GM12878 (cell line): ENCODE measurements at regions not wholly inside any gene's neighbourhood (a gene's known extent, or its start where the extent isn't known, plus 50 kb on each side); places are given as distances from the start of the nearest gene placed in this dataset.
A peak's percentile ranks its signal among the peaks of the same experiment; 100 is the strongest.

ENCODE experiments used
- ATAC-seq: fragments of 200-7000 bp; cut with Tn5 transposase; 3 replicates; pipeline ENCODE4 v1.9.1; 2020; ENCODE audit warnings: mild to moderate bottlenecking, moderate library complexity
- BruUV-seq: library from RNA; stranded (reverse); fragments of 400-500 nt; replicated peaks from 2 replicates; lab custom pipeline; 2021; lab: Mats Ljungman, UMichigan
- CTCF ChIA-PET: fragments of 300-600 bp; sonication (Branson Sonifier 250); formaldehyde crosslinking; extraction: SDS; loops from one replicate; lab custom pipeline; 2021; ENCODE audit warnings: inconsistent platforms; lab: Yijun Ruan, JAX
- POLR2A ChIA-PET: fragments of 350-600 bp; formaldehyde crosslinking; extraction: SDS; loops from one replicate; lab custom pipeline; 2021; ENCODE audit warnings: inconsistent platforms; lab: Charles Lee
- RAD21 ChIA-PET: fragments of 300-600 bp; sonication (Branson Sonifier 250); formaldehyde crosslinking; loops from one replicate; lab custom pipeline; 2023; ENCODE audit warnings: antibody characterized with exemption; ENCODE audit not compliant: unreplicated experiment; lab: Charles Lee
- SMC1A ChIA-PET: fragments of 300-600 bp; sonication (Branson Sonifier 250); formaldehyde crosslinking; loops from one replicate; lab custom pipeline; 2023; ENCODE audit not compliant: unreplicated experiment, uncharacterized antibody; lab: Charles Lee
- DNase-seq: peaks from one replicate; pipeline ENCODE4 v3.0.0-alpha.2; 2011; ENCODE audit warnings: low read depth, low spot score
- FAIRE-seq: peaks from 3 replicates; lab custom pipeline; 2011; peaks lifted over from hg19 to GRCh38; lab: Jason Lieb, UNC
- H2AFZ ChIP-seq: 2 replicates; pipeline ENCODE4 v1.6.0; 2011; ENCODE audit warnings: low read depth, low read length, control low read depth; ENCODE audit not compliant: control insufficient read depth
- H3K27ac ChIP-seq: 2 replicates; pipeline ENCODE4 v1.5.1; 2011; ENCODE audit warnings: control low read depth; ENCODE audit not compliant: control insufficient read depth, insufficient read depth
- H3K27me3 ChIP-seq, 2 experiments: replicated peaks in 1 of 2; 2 replicates each; pipeline versions ENCODE4 v1.6.0 to v1.6.1; 2011; ENCODE audit warnings: low read length in 1 of 2; ENCODE audit not compliant: control insufficient read depth in 2 of 2, insufficient read depth in 2 of 2
- H3K36me3 ChIP-seq, 2 experiments: 2 replicates each; pipeline ENCODE4 v1.5.1; 2011; ENCODE audit warnings: low read length in 1 of 2; ENCODE audit not compliant: control insufficient read depth in 2 of 2, insufficient read depth in 2 of 2
- H3K4me1 ChIP-seq: 2 replicates; pipeline ENCODE4 v1.6.1; 2011; ENCODE audit warnings: mild to moderate bottlenecking, low read length, moderate library complexity, mixed read lengths; ENCODE audit not compliant: control insufficient read depth, insufficient read depth
- H3K4me2 ChIP-seq: 2 replicates; pipeline ENCODE4 v1.6.0; 2011; ENCODE audit warnings: control low read depth; ENCODE audit not compliant: control insufficient read depth, insufficient read depth
- H3K4me3 ChIP-seq: fragments of 200-600 bp; sonication (generic); 2 replicates; pipeline ENCODE4 v1.5.1; 2016
- H3K79me2 ChIP-seq: 2 replicates; pipeline ENCODE4 v1.6.0; 2011; ENCODE audit warnings: low read length; ENCODE audit not compliant: control insufficient read depth, insufficient read depth
- H3K9ac ChIP-seq: 2 replicates; pipeline ENCODE4 v1.8.0; 2011; ENCODE audit warnings: low read length, control low read depth, mixed read lengths; ENCODE audit not compliant: control insufficient read depth, insufficient read depth
- H3K9me3 ChIP-seq: replicated peaks from 3 replicates; pipeline ENCODE4 v1.5.1; 2011; ENCODE audit warnings: mild to moderate bottlenecking, low read length; ENCODE audit not compliant: control insufficient read depth, insufficient read depth
- H4K20me1 ChIP-seq: 2 replicates; pipeline ENCODE4 v1.6.0; 2011; ENCODE audit not compliant: control insufficient read depth, insufficient read depth
- IKZF1 ChIP-seq: fragments of 450-650 bp; conservative IDR thresholded peaks from 2 replicates; pipeline ENCODE4 v1.6.1; 2017; ENCODE audit warnings: antibody characterized with exemption, mild to moderate bottlenecking
- RAD21 ChIP-seq: IDR thresholded peaks from 2 replicates; pipeline ENCODE4 v1.6.1; 2011; ENCODE audit warnings: mild to moderate bottlenecking, low read depth, low read length, moderate library complexity; ENCODE audit not compliant: insufficient read depth
- SMC3 ChIP-seq: IDR thresholded peaks from 2 replicates; pipeline ENCODE4 v1.6.1; 2011; ENCODE audit warnings: low read length, improper control_type of control experiment, borderline replicate concordance
- WGBS: methylation state at CpG from one replicate; pipeline ENCODE4 v1.1.6; 2016; ENCODE audit warnings: low lambda C conversion rate; ENCODE audit not compliant: insufficient replicate concordance, insufficient coverage; ENCODE audit errors: missing lambda C conversion rate; 5-methylcytosine and 5-hydroxymethylcytosine counted together
- in situ Hi-C: fragments of 300-500 bp; cut with MboI; formaldehyde crosslinking; loops from 9 replicates; pipeline ENCODE4 v1.14.3; 2018; ENCODE audit warnings: mixed read lengths
- intact Hi-C: fragments of 100-400 bp; cut with micrococcal nuclease; formaldehyde crosslinking; loops from one replicate; pipeline ENCODE4 v1.14.2; 2022; ENCODE audit not compliant: unreplicated experiment
- TF ChIP-seq, protein P1 (sequence below), 3 experiments: IDR thresholded peaks in 2 of 3; conservative IDR thresholded peaks in 1 of 3; 2 replicates each; pipeline ENCODE4 v1.5.1; 2011; ENCODE audit warnings: low read depth in 3 of 3, low read length in 3 of 3, mild to moderate bottlenecking in 3 of 3, control low read depth in 2 of 3, moderate library complexity in 2 of 3, inconsistent platforms in 1 of 3, mixed read lengths in 1 of 3; ENCODE audit not compliant: control insufficient read depth in 2 of 3, insufficient read depth in 1 of 3; ENCODE audit errors: extremely low read depth in 1 of 3

DNA sequence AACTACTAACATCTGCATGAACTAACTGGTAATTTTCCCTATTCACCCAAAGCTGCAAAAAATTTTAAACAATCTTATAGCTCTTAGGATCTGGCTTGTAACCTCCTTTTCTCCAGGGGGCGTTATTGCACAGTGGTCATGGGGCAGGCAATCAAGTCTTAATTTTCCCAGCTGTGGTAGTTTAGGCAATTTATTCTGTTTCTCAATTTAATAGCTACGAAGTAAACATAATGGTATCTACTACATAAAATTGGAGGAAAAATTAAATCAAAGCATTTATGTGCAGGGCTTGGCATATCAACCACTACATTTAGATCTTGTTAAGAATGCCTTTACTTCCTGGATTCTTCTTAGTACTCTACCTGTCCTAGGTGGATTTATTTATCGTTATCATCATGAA, 137.4 kb upstream of the GUCY1A1 start:
- Histone ChIP-seq H4K20me1 (no peaks in the 10 kb centered on the region), H3K9me3 (no peaks in the 10 kb centered on the region), H3K36me3 (no peaks in the 10 kb centered on the region), H3K27me3 (peaks cover 0 to 3% of the 10 kb centered on the region in 2 experiments; a peak in 1 of 4 replicates), H3K79me2 (no peaks in the 10 kb centered on the region), H3K4me1 (no peaks in the 10 kb centered on the region), H2AFZ (no peak overlapping the region), H3K4me3 (no peak overlapping the region), H3K9ac (no peak overlapping the region), H3K4me2 (no peak overlapping the region), H3K27ac (no peak overlapping the region)
- ChIA-PET CTCF (interaction anchor here (0.5 to 5.2 kb wide), 54 partner anchors 9 to 423 kb away, joined by 3 to 75 read pairs (median 4); partner anchors contain the start of genes CTSO, GUCY1A1 and GUCY1B1), POLR2A (interaction anchor here (1.0 to 1.5 kb wide), 7 partner anchors 14 to 424 kb away, joined by 3 to 7 read pairs (median 3); partner anchors contain the start of genes CTSO and GUCY1B1), SMC1A (interaction anchor here (0.6 to 3.1 kb wide), 62 partner anchors 9 to 425 kb away, joined by 3 to 40 read pairs (median 6); partner anchors contain the start of genes CTSO, GUCY1A1 and GUCY1B1), RAD21 (interaction anchor here (0.7 to 5.1 kb wide), 51 partner anchors 10 to 424 kb away, joined by 3 to 35 read pairs (median 4); partner anchors contain the start of genes CTSO, GUCY1A1 and GUCY1B1)
- WGBS: 0% methylated on average over 3 of the region's 3 CpGs
- DNase-seq (no peak), FAIRE-seq (no peak), ATAC-seq (peak; percentile 71)
- BruUV-seq: no TSS peak
- TF ChIP-seq SMC3: peak; percentile 72; the same call in 1 of the 2 replicates
- TF ChIP-seq IKZF1: no peak
- TF ChIP-seq, protein P1, sequence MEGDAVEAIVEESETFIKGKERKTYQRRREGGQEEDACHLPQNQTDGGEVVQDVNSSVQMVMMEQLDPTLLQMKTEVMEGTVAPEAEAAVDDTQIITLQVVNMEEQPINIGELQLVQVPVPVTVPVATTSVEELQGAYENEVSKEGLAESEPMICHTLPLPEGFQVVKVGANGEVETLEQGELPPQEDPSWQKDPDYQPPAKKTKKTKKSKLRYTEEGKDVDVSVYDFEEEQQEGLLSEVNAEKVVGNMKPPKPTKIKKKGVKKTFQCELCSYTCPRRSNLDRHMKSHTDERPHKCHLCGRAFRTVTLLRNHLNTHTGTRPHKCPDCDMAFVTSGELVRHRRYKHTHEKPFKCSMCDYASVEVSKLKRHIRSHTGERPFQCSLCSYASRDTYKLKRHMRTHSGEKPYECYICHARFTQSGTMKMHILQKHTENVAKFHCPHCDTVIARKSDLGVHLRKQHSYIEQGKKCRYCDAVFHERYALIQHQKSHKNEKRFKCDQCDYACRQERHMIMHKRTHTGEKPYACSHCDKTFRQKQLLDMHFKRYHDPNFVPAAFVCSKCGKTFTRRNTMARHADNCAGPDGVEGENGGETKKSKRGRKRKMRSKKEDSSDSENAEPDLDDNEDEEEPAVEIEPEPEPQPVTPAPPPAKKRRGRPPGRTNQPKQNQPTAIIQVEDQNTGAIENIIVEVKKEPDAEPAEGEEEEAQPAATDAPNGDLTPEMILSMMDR (IDR thresholded peaks at IDR 0.05 in 2 of 3, conservative IDR thresholded peaks at IDR 0.05 in 1 of 3; ENCODE audit: control insufficient read depth in 2 of 3, extremely low read depth in 1 of 3, insufficient read depth in 1 of 3, low read depth in 3 of 3, low read length in 3 of 3): peak; percentile 13 to 55 (median 20); a peak in 3 of 6 replicates
- TF ChIP-seq RAD21: peak; percentile 51
- intact Hi-C loops (loop anchor here (2.0 kb wide), 1 partner anchor 258 kb away; no protein-coding TSS in a partner anchor), in situ Hi-C loops (no loop called here)
